ENCODE measurements at regions not wholly inside any gene's neighbourhood (a gene's known extent, or its start where the extent isn't known, plus 50 kb on each side); places are given as distances from the start of the nearest gene placed in this dataset.

DNA sequence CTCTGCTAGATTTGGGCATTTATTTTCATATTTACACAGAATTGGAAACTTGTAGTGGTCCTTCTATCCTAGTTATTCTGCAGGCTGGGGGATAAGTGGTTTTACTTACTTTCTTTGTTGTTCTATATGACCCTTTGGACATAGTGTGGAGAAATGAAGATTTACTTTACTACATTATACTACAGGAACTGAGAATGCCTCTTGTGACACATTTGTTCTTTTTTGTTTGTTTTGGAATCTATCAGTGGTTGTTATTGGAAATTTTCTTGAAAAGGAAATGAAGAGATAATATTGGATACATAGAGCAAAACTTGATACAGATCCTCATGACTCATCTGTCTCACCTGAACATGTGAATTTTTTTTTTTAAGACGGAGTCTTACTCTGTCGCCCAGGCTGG, 146.1 kb upstream of the DPYD start:
- TF ChIP-seq CTCF (IDR thresholded peaks at IDR 0.05) (no peak), POLR2A (IDR thresholded peaks at IDR 0.05) (no peak), EP300 (IDR thresholded peaks at IDR 0.05) (no peak)

Data from ovary (tissue), 3 donors.